ENCODE measurements at regions not wholly inside any gene's neighbourhood (a gene's known extent, or its start where the extent isn't known, plus 50 kb on each side); places are given as distances from the start of the nearest gene placed in this dataset.

- DNase-seq (ENCODE audit: low read depth in 2 of 2) = no peak
These were observed 177.4 kb downstream of the SEC61B start for GRCh38 chr9:99399474-99399873.

GRCh38 chr9:99400184-99400731, 178.2 kb downstream of the SEC61B start:
- DNase-seq (ENCODE audit: low read depth in 2 of 2) = no peak

- no peak for DNase-seq (ENCODE audit: low read depth in 2 of 2)
These were observed 179.8 kb downstream of the SEC61B start for GRCh38 chr9:99401680-99402504.

- no peak for DNase-seq (ENCODE audit: low read depth in 2 of 2)
These were observed 181.3 kb downstream of the SEC61B start for GRCh38 chr9:99403371-99403770.

- no peak for DNase-seq (ENCODE audit: low read depth in 2 of 2)
These were observed 183.3 kb downstream of the SEC61B start for GRCh38 chr9:99405359-99405758.

- DNase-seq (ENCODE audit: low read depth in 2 of 2) = no peak
These were observed 184.9 kb downstream of the SEC61B start for GRCh38 chr9:99406939-99407338.

GRCh38 chr9:99411068-99411467, 189.0 kb downstream of the SEC61B start:
- no peak for DNase-seq (ENCODE audit: low read depth in 2 of 2)

GRCh38 chr9:99411479-99412115, 189.5 kb downstream of the SEC61B start:
- DNase-seq (ENCODE audit: low read depth in 2 of 2) = no peak

- DNase-seq (ENCODE audit: low read depth in 2 of 2) = no peak
These were observed 190.5 kb downstream of the SEC61B start for GRCh38 chr9:99412606-99413005.

- DNase-seq (ENCODE audit: low read depth in 2 of 2) = no peak
These were observed 192.2 kb downstream of the SEC61B start for GRCh38 chr9:99414321-99414720.

GRCh38 chr9:99415606-99416005, 193.5 kb downstream of the SEC61B start:
- no peak for DNase-seq (ENCODE audit: low read depth in 2 of 2)

GRCh38 chr9:99416007-99416406, 193.9 kb downstream of the SEC61B start:
- DNase-seq (ENCODE audit: low read depth in 2 of 2) = no peak

- DNase-seq (ENCODE audit: low read depth in 2 of 2) = no peak
These were observed 197.0 kb downstream of the SEC61B start for GRCh38 chr9:99419070-99419469.

- no peak for DNase-seq (ENCODE audit: low read depth in 2 of 2)
These were observed 199.3 kb downstream of the SEC61B start for GRCh38 chr9:99421369-99421768.

- DNase-seq (ENCODE audit: low read depth in 2 of 2) = no peak
These were observed 203.0 kb downstream of the SEC61B start for GRCh38 chr9:99425124-99425523.

GRCh38 chr9:99425923-99426842, 204.1 kb downstream of the SEC61B start:
- no peak for DNase-seq (ENCODE audit: low read depth in 2 of 2)

- DNase-seq (ENCODE audit: low read depth in 2 of 2) = no peak
These were observed 205.2 kb downstream of the SEC61B start for GRCh38 chr9:99427260-99427659.

- no peak for DNase-seq (ENCODE audit: low read depth in 2 of 2)
These were observed 208.2 kb downstream of the SEC61B start for GRCh38 chr9:99430301-99430700.

GRCh38 chr9:99431103-99431502, 209.0 kb downstream of the SEC61B start:
- DNase-seq (ENCODE audit: low read depth in 2 of 2) = no peak

GRCh38 chr9:99432075-99432474, 210.0 kb downstream of the SEC61B start:
- no peak for DNase-seq (ENCODE audit: low read depth in 2 of 2)

- no peak for DNase-seq (ENCODE audit: low read depth in 2 of 2)
These were observed 211.0 kb downstream of the SEC61B start for GRCh38 chr9:99433095-99433494.

GRCh38 chr9:99433555-99433954, 211.5 kb downstream of the SEC61B start:
- DNase-seq (ENCODE audit: low read depth in 2 of 2) = peak; percentile 20 to 24

All from activated CD8-positive, alpha-beta memory T cell treated with anti-CD3 and anti-CD28 coated beads for 4 hours (primary cell).